ENCODE measurements at regions not wholly inside any gene's neighbourhood (a gene's known extent, or its start where the extent isn't known, plus 50 kb on each side); places are given as distances from the start of the nearest gene placed in this dataset.

GRCh38 chr12:115443351-115443938 lies 759.5 kb upstream of the TBX3 start:
- Histone ChIP-seq H3K27me3 (ENCODE audit: control insufficient read depth in 2 of 2, insufficient read depth in 2 of 2, low read length in 2 of 2) (no peaks in the 10 kb centered on the region), H3K4me1 (ENCODE audit: control insufficient read depth, extremely low read depth, insufficient read depth, low read length) (no peaks in the 10 kb centered on the region), H2AFZ (ENCODE audit: low read depth, low read length) (no peak overlapping the region), H3K27ac (ENCODE audit: insufficient read depth, low read depth, low read length) (no peak overlapping the region), H3K79me2 (ENCODE audit: control insufficient read depth, insufficient read depth, low read length) (no peaks in the 10 kb centered on the region), H4K20me1 (replicated peaks; ENCODE audit: control insufficient read depth, extremely low read depth, insufficient read depth, low read length) (no peaks in the 10 kb centered on the region), H3K9me1 (replicated peaks; ENCODE audit: control insufficient read depth, extremely low read depth, insufficient read depth, low read length) (no peaks in the 10 kb centered on the region), H3K4me3 (replicated peaks in 1 of 3; ENCODE audit: insufficient read depth in 1 of 3, low read depth in 1 of 3, low read length in 3 of 3) (no peak overlapping the region), H3K4me2 (ENCODE audit: insufficient read depth, low read length) (no peak overlapping the region), H3K36me3 (ENCODE audit: control insufficient read depth in 2 of 2, extremely low read depth in 1 of 2, insufficient read depth in 2 of 2, low read length in 2 of 2) (no peaks in the 10 kb centered on the region), H3K9ac (replicated peaks; ENCODE audit: extremely low read depth, insufficient read depth, low read length) (no peak overlapping the region), H3K9me3 (replicated peaks; ENCODE audit: control insufficient read depth, insufficient read depth, low read length) (no peaks in the 10 kb centered on the region)
- BruUV-seq (replicated peaks): no TSS peak
- POLR2A ChIA-PET: no interaction called here
- CTCF ChIA-PET: no interaction called here
- dilution Hi-C loops (cut with MboI; ENCODE audit: extremely low pct_ligation_motif_present, low sequenced_read_pairs): no loop called here
- intact Hi-C loops (cut with micrococcal nuclease): no loop called here
- DNase-seq (ENCODE audit: low read depth, low spot score): no peak
- no peak for FAIRE-seq
- TF ChIP-seq EZH2 (IDR thresholded peaks at IDR 0.05; ENCODE audit: borderline replicate concordance, low read depth, low read length, severe bottlenecking): no peak

GRCh38 chr12:115440438-115440837 lies 756.5 kb upstream of the TBX3 start:
- H3K79me2 ChIP-seq (ENCODE audit: control insufficient read depth, insufficient read depth, low read length): no peaks in the 10 kb centered on the region
- H3K9me3 ChIP-seq (replicated peaks; ENCODE audit: control insufficient read depth, insufficient read depth, low read length): peaks cover 4% of the 10 kb centered on the region
- no peaks in the 10 kb centered on the region for H3K4me1 ChIP-seq (ENCODE audit: control insufficient read depth, extremely low read depth, insufficient read depth, low read length)
- dilution Hi-C loops (cut with MboI; ENCODE audit: extremely low pct_ligation_motif_present, low sequenced_read_pairs): no loop called here
- no peak overlapping the region for H3K4me3 ChIP-seq (replicated peaks in 1 of 3; ENCODE audit: insufficient read depth in 1 of 3, low read depth in 1 of 3, low read length in 3 of 3)
- no peaks in the 10 kb centered on the region for H3K27me3 ChIP-seq (ENCODE audit: control insufficient read depth in 2 of 2, insufficient read depth in 2 of 2, low read length in 2 of 2)
- H4K20me1 ChIP-seq (replicated peaks; ENCODE audit: control insufficient read depth, extremely low read depth, insufficient read depth, low read length): no peaks in the 10 kb centered on the region
- no peak overlapping the region for H3K4me2 ChIP-seq (ENCODE audit: insufficient read depth, low read length)
- ChIA-PET POLR2A (no interaction called here), CTCF (no interaction called here)
- no peak overlapping the region for H3K9ac ChIP-seq (replicated peaks; ENCODE audit: extremely low read depth, insufficient read depth, low read length)
- no TSS peak for BruUV-seq (replicated peaks)
- no peak for TF ChIP-seq EZH2 (IDR thresholded peaks at IDR 0.05; ENCODE audit: borderline replicate concordance, low read depth, low read length, severe bottlenecking)
- TF ChIP-seq JUN (IDR thresholded peaks at IDR 0.05; ENCODE audit: borderline replicate concordance, insufficient read depth, insufficient read length, low read depth): no peak
- TF ChIP-seq MAX (IDR thresholded peaks at IDR 0.05; ENCODE audit: insufficient read depth, insufficient read length): no peak
- TF ChIP-seq GATA2 (IDR thresholded peaks at IDR 0.05; ENCODE audit: insufficient read depth, insufficient read length, low read depth, low read length): no peak
- TF ChIP-seq CTCF (IDR thresholded peaks at IDR 0.05; ENCODE audit: extremely low read depth in 1 of 2, insufficient read depth in 1 of 2, low read depth in 1 of 2, low read length in 2 of 2): no peak
- TF ChIP-seq FOS (IDR thresholded peaks at IDR 0.05; ENCODE audit: borderline replicate concordance, insufficient read depth, low read length): no peak
- no peaks in the 10 kb centered on the region for H3K9me1 ChIP-seq (replicated peaks; ENCODE audit: control insufficient read depth, extremely low read depth, insufficient read depth, low read length)
- H2AFZ ChIP-seq (ENCODE audit: low read depth, low read length): no peak overlapping the region
- FAIRE-seq (no peak), DNase-seq (ENCODE audit: low read depth, low spot score) (no peak)
- H3K27ac ChIP-seq (ENCODE audit: insufficient read depth, low read depth, low read length): no peak overlapping the region
- no peaks in the 10 kb centered on the region for H3K36me3 ChIP-seq (ENCODE audit: control insufficient read depth in 2 of 2, extremely low read depth in 1 of 2, insufficient read depth in 2 of 2, low read length in 2 of 2)
- intact Hi-C loops (cut with micrococcal nuclease): no loop called here

Measured in endothelial cell of umbilical vein (primary cell).